COLO668 (cell line): ENCODE measurements at regions not wholly inside any gene's neighbourhood (a gene's known extent, or its start where the extent isn't known, plus 50 kb on each side); places are given as distances from the start of the nearest gene placed in this dataset.
"Not testable (repeated sequence)": the region's sequence is repeated elsewhere in the genome, so short reads cannot be mapped to it uniquely, and the experiment has no call there.

Experiments
- DNase-seq: peaks from one replicate; lab custom pipeline; 2025; ENCODE audit not compliant: unreplicated experiment; lab: John Stamatoyannopoulos, UW

DNA sequence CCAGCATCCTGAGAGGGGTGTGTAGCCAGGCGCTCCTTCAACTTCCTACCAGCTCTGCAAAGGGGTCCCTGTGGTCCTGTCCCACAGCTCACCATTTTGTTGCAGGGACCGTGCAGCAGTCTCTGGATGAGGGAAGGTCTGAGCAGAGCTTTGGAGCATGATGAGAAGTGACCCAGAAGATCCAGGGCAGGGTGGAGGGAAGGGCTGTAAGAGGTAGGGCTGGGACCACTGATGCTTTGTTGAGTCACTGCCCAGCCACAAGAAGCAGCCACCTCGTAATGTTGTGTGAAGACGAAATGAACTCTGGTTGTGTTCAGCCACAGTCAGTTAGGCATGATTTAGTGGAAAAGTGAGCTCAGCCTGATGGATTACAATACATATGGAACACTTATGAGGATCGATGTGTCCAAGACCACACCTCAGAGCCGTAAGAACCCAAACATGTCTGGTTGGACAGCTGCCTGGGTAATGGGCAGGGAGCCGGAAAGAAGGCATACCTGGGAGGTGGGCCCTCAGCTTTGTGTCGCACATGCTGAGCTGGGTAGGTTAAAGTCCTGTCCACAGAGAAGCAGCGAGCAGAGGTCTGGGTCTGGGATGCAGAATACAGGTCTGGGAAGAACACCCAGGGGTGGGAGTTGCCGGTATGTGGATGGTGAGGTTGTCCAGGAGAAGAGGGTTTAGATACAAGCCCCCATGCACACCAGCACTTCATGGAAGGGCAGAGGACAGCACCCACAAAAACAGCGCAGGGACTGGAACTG, 250.1 kb downstream of the GADD45G start:
- no peak for DNase-seq

DNA sequence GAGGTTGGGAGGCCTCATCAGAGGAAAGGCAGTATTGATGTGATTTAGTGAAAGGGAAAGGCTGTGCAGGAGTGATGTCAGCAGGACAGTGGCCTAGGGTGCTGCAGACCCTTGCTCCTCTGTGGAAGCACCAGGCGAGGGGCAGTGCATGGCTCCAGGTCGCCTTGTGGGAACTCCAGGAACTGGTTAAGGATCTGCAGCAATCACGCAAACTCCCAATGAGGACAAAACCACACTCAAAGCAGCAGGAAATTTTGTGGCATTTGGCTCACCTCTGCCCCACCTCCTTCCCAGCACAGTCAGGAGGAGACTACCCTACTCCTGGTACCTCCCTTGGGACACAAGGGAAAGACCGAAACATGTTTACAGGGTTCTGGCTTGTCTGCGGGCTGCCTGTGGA, 251.5 kb downstream of the GADD45G start:
- not testable (repeated sequence) for DNase-seq

DNA sequence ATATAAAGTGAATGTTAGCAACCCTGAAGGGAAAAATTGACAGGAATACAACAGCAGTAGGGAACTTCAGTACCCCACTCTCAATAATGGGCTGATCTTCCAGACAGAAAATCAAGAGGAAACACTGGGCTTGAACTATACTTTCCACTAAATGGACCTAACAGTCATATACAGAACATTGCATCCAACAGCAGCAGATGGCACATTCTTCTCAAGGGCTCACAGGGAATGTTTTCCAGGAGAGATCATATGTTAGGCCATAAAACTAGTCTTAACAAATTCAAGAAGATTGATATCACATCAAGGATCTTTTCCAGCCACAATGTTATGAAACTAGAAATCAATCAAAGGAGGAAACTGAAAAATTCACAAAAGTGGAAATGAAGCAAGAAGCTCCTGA, 252.1 kb downstream of the GADD45G start:
- DNase-seq: not testable (repeated sequence)

DNA sequence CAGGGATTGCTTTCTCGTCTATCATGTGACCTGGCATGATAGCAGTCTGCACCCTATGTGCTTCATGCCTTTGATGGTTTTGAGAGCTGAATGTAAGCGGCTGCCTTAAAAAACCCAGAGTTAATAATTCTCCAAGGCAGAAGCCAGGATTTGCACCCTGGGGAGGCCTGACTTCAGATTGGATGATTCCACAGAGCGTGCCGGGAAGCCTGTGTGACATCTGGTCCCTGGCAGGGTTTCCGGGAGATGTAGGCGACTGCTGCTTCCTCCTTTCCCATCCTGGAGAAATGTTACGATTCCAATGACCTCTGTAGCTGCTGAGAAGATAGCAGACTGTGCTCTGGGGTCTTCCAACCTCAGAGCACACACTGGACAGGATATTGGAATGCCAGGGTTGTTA, 255.0 kb downstream of the GADD45G start:
- DNase-seq: peak; percentile 64

DNA sequence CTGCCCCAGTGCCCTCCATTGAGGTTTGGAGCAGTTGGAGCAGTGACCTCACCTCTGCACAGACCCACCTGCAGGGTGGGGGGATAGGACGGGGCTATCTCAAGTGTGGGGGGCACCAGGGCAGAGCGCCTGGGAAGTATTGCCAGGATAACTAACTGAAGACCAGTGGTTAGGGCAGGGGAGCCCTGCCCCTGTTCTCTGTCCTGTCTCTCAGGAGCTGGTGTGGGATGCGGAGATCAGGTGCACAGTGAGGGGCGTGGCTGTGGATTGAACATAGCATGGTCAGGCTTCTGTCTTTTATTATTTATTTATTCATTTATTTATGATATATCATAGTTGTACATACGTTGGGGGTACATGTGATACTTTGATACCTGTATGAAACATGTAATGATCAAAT, 256.6 kb downstream of the GADD45G start:
- DNase-seq: not testable (repeated sequence)

DNA sequence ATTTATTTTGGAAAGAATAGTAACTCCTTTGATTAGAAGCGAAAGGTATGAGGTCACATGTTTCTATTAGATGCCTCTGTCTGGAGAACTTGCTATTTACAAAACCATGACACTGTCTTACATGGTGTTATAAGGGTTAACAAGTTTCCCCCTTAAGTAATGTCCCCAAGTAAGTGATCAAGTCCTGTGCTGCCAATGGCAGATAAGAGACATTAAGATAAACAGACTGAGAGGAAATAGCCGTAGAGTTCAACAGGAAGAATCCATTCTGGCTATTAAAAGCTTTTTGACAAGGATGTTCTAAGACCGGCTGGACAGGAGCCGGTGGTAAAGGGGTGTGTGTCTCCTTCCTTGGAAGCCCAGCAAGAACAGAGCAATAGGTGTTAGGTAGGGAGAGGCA, 257.5 kb downstream of the GADD45G start:
- no peak for DNase-seq

DNA sequence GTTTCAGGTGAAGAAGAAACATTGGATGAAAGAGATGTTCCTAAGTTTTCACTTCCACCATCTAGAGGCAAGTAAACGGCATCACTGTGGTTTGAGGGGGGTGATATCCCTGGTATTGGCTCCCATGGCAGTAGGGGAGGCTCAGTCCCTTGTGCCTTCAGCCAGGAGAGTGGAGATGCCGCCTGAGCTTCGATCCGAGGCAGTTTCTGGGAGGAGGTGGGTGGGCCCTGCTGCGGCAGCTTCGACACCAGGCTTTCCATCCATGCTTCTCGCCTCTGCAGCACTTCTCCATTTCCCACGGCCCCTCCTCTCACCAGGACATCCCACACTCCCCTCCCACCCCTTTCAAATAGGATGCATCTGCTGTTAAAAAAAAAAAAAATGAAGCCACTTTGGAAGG, 258.3 kb downstream of the GADD45G start:
- DNase-seq: no peak

DNA sequence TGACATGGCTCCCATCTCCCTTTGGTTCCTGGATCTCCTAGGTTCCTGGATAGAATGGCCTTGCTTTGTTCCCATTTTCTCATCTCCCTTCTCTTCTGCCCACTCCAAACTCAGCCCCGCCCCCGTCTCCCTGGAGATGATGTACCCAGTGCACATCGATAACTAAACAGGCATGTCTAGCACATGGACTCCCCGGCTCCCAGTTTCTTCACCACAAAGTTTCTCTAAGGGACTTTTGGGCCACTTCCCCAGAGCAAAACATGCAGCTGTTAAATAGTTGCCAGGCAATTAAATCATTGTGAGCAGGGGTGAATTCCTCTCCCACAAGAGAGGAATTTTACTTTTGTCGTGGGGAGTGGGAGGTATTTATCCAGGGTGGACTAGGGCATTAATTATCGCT, 259.0 kb downstream of the GADD45G start:
- DNase-seq: peak; percentile 81

DNA sequence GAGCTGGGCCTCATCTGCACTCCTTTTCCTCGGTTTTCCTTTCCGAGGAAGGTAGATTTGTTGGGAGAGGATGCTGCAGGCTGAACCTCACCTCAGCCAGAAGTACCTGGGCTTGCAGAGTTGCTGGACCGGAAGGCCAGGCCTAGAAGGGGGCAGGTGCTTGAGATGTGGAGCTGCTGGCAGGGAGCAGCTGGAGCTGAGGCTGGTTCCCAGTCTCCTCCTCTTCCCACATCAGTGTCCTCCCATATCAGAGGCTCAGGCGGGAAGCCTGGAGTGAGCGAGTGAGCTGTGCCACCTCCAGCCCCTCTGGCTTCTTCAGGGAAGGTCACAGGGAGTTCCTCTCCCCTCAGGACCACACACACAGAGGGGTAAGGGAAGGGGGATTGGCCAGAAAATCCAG, 259.4 kb downstream of the GADD45G start:
- peak; percentile 82 for DNase-seq

DNA sequence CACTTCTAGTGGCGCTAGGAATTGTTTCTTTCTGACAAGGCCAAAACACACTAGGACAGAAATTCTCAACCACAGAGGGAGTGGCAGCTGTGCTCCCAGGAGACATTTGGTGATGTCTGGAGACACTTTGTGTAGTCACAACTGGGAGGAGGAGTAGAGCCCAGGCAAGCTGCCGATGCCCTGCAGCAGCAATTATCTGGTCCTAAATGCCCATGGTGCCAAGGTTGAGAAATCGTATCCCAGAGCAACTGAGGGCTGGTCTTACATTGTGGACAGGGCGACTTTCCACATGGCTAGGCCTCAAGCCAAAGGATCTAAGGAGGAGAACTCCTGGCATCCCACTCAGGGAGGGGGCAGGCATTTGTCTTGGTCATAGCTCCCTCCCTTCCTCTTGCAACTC, 259.9 kb downstream of the GADD45G start:
- DNase-seq: no peak

DNA sequence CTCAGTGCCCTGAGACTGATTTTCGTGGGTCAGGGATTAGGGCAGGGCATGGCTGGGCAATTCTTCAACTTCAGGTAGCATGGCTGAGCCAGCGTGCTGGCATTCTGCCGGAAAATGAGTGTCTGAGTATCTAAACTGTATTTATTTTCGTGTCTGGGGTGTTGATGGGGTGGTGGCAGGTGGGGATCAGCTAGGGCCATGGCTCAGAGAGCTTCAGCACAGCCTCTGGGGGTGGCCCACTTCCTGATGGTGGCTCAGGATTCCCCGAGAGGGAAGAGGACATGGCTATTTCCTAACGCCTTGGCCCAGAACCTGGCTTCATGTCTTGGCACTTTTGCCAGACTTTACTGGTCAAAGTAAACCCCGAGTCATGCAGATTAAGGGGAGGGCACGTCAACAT, 260.5 kb downstream of the GADD45G start:
- no peak for DNase-seq

DNA sequence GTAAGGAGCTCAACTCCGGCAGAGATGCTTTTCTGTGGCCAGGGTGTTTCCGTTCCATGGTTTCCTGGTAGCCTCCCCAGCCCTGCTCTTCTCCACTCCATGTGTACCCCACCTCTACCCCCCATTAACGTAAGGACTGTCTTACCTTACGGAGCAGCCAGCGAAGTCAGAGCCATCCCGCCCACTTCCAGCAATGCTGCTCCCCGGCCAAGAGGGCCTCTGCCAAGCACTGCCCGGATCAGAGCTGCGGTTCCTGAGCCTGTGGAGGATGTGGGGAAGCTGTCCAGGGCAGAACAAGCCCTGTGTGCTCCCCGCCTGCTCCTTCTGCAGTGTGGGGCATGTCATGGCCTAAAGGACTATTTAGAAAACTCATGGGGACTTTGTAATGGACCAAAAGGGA, 261.2 kb downstream of the GADD45G start:
- DNase-seq: no peak

DNA sequence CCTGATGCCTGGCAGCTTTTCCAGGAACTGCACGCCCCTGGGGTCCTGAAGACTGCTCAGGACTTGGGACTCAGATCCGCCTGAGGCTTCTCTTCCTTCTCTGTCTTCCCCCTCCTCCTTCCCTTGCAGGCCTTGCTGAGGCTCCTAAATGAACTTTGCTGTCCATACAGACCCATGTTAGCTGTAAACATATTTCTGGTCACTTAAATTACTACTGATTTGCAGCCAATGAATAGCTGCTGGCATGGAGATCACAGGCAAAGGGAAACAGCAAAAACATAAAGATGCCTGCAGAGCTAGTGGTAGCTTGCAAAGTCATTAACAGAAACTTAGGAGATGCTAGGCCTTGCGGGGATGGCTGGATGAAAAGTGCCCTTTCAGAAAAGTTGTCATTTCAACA, 261.9 kb downstream of the GADD45G start:
- no peak for DNase-seq

DNA sequence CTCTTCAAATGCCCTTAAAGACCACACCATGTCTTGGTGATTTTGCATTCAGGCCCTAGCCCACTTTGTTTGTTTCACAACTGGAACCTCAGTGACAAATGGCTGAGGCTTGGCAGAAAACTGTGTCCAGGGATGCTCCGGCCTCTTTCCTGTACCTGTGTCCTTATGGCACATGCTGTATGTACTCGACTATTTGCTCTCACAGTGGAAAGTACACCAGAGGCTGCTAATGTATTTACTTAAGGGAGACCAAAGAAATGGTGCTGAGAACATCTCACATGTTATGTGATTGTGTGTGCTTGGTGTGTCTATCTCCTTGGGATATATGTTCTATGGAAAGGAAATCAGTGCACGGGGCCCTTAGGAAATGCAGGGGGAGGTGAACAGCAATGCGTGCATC, 263.3 kb downstream of the GADD45G start:
- DNase-seq: no peak

DNA sequence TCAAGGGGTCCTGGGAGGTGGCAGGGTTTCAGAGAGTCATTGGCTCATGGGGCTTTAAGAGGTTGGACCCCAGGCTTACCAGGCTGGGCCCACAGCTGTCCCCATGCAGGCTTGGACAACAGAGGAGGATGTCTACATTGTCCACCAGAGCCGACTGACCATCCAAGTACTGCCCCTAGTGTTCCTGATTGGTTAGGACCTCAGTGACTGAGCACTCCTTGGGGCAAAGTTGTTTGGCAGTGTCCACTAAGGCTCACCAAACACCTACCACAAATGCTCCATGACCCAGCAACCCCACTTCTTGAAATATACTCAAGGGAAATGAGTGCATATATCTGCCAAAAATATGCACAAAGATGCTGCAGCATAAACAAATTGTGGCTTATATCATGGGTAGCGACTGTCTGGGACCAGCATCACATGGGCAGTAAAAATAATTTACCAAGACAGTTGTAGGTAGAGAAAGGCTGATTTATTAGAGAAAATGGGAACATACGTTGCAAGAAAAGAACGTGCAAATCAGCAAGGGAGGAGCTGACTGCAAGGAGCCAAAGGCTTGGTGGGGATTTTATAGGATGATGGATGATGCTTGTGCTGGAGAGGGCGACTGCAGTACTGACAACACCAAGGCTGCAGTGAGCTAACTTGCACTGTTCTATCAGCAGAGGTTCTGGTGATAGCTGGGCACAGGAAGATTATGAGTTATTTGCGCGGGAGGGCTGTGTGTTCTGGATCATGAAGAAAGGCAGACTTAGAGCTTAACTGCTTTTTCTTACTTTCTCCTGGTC, 265.2 kb downstream of the GADD45G start:
- no peak for DNase-seq

DNA sequence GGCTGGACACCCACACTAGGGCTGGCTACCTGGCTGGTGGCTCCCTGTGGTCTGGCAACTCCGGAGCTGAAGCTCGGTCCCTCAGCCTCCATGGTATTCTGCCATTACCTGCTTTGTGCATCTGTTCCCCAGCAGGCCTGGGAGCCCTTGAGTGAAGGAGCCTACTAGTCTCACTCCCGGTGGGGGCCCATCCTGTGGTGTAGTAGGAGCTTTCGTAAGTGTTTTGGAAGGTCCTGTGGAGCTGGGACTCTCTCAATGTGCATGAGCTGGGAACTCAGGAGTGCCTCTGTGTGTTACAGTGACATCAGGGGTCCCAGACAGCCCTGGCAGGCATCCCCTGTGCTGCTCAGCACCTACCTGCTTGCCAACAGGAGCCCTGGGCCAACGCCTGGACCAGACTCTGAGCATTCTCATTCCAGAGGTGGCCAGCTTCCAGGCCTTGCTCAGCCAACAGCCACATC, 267.1 kb downstream of the GADD45G start:
- no peak for DNase-seq

DNA sequence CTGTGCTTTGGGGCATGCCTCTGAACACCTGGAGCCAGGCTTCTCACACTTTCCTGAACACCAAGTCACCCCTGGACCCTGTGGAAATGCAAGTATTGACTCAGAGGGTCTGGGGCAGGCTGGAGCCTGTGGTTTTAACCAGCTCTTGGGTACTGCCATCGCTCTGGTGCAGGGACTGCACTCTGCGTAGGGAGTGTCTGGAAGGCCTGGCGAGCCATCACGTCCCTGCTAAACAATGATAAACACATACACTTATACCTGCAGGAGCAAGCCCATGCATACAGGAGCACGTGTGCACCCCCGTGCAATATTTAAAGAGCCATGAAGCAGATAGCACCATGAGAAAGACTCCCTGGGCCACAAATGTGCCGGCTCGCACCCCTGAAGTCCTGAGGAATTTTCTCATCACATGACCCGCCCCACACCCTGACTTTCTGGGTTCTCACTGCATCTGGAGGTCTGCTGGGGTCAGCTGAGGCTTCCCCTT, 267.7 kb downstream of the GADD45G start:
- DNase-seq: no peak

DNA sequence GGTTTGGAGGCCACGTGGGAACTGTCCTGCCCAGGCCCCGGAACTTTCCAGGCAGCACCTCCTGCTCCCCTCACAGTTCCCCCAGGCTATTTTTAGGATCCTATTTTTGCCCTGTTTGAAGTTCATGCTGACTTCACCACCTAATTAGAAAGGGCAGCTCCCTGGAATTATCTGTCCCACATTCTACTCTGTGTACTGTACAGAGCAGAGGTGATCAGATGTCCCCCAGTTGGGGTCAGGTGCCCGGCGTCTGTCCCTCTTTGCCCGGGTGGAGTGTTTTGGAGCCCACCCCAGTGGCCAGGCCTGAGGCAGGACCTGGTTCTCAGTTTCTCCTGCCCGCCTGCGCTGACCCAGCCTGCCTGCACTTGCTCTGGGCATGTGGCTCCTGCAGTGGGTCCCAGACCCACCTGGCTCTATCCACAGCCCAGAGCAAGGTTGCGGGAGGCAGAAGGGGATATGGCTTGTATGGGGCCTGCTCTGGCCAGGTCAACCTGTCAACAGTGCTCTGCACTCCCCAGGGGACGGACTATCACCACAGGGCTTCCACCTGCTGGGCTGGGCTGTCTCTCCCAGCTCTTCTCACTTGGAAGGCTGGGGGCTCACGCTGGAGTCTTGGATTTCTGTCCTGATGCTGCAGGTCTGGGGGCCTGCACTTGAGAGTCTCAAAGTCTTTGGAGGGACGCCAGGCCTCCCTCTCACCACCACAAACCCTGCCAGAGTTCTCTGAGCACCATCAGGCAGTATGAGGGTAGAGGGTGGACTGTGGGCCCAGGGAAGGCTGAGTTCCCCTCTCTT, 268.3 kb downstream of the GADD45G start:
- no peak for DNase-seq

DNA sequence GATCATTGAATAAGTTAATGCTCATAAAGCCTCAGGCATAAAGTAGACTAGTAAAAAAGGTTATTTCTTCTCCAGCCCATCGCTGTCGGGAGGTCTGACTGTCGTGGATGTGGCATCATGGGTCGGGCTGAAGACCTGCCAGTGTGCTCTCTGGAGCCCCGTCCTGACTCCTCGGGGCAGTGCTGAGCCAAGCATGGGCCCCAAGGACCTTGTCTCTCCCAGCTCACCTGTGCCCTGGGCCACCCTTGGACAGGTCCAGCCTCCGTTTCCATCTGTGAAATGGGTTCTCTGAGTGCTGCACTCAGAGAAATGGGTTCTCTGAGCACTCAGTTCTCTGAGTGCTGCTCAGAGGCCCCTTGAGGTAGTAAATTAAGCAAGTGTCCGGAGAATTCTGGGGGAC, 269.0 kb downstream of the GADD45G start:
- DNase-seq: no peak

DNA sequence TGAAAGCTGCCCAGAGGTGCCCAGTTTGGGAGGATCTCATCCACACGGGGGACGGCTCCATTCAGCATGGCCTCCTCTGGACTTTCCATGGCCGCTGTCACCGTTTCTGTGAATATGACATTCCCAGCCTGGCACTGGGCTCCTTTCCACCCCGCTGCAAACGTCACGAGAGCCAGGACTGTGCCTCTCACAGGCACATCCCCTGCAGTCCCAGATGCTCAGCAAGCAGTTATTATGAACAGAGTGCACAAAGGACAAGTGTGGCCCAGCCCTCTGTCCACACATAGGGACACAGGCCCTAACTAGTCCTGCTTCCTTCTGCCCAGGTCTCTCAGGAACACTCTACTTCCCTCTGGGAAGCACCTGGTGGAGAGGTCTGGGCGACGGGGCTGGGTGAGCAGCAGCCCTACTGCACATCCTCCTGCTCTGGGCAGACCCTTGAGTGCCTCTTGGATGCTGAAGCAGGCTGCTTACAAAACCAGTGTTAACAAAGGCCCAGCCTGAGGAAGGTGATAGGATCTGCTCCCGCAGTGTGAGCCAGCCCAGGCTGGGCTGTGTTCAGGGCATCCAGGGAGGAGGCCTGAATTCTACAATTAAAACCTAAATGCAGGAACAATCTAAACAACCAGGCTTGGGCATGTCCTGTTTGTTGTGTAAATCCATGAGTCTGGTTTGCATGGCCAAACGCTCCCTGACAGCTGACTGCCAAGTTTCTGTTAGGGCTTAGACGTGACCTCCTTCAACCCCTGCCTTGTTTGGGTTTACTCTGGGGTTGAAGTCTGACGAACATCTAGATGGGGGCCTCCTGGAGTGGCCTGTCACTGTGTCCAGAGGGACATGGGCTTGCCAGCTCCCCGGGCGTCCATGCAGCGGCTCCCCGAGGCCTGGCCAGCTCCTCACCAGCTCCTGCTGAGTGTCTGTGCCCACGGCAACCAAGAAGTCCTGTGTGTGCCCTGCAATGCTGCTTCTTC, 269.8 kb downstream of the GADD45G start:
- peak; percentile 37 for DNase-seq
